ENCODE measurements at regions not wholly inside any gene's neighbourhood (a gene's known extent, or its start where the extent isn't known, plus 50 kb on each side); places are given as distances from the start of the nearest gene placed in this dataset.

- H3K9me3 ChIP-seq: no peaks in the 10 kb centered on the region
- H3K27me3 ChIP-seq (replicated peaks; ENCODE audit: insufficient read depth): no peaks in the 10 kb centered on the region
- TF ChIP-seq, protein P1, sequence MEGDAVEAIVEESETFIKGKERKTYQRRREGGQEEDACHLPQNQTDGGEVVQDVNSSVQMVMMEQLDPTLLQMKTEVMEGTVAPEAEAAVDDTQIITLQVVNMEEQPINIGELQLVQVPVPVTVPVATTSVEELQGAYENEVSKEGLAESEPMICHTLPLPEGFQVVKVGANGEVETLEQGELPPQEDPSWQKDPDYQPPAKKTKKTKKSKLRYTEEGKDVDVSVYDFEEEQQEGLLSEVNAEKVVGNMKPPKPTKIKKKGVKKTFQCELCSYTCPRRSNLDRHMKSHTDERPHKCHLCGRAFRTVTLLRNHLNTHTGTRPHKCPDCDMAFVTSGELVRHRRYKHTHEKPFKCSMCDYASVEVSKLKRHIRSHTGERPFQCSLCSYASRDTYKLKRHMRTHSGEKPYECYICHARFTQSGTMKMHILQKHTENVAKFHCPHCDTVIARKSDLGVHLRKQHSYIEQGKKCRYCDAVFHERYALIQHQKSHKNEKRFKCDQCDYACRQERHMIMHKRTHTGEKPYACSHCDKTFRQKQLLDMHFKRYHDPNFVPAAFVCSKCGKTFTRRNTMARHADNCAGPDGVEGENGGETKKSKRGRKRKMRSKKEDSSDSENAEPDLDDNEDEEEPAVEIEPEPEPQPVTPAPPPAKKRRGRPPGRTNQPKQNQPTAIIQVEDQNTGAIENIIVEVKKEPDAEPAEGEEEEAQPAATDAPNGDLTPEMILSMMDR (IDR thresholded peaks at IDR 0.05): no peak
- H3K27ac ChIP-seq: no peak overlapping the region
- no peak for ATAC-seq (ENCODE audit: insufficient number of reproducible peaks, low FRiP score, low read depth)
- no peaks in the 10 kb centered on the region for H3K4me1 ChIP-seq (ENCODE audit: control insufficient read depth in 1 of 2, low read depth in 2 of 2)
- H3K36me3 ChIP-seq: no peaks in the 10 kb centered on the region
- H3K4me3 ChIP-seq: no peak overlapping the region
- no peak for DNase-seq (ENCODE audit: low spot score)
Observed at GRCh38 chr2:138432971-138433370, 68.6 kb upstream of the SPOPL start.

DNA sequence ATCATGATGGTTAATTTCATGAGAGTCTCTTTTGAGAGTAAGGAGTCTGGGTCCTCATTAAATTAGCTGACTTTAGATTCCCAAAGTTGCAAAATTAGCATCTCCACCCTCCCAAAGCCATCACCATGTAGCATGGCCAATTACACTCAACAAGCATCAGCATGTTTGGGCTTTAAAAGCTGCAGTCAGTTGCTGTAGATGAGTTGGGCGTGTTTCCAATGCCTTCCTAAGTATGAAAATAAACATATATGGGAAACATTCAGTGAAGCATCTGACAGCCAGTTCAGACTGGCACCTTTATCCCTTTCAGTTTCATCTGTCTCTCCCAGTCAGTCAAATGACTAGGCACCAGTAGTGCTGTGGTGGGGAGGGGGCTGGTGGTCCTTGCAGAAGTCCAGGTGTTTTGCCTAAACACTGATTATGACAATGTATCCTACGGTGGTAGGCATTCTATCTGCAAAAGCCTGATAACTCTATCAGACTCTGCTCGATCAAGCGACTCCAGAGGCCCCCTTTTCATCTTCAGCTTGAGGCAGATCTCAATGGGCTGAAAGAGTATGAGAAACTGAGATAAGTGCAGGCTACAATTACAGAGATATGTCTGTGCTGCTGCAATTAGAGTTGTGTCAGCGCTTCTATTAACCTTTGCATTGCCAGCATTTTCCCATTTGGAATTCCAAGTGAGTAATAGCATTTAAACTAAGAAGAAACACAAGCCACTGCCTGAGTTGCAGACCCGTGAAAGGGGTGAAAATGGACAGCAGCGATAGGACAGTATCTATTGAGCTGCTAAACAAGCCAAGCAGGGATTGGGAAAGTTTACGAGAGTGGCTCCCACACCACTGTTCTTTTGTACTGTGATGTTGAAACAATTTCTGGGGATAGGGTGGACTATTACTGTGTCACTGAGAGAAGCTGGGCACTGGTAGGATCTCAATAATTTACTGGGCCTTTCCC lies 67.3 kb upstream of the SPOPL start:
- no peaks in the 10 kb centered on the region for H3K4me1 ChIP-seq (ENCODE audit: control insufficient read depth in 1 of 2, low read depth in 2 of 2)
- TF ChIP-seq, protein P1 (IDR thresholded peaks at IDR 0.05): no peak
- H3K4me3 ChIP-seq: no peak overlapping the region
- H3K27ac ChIP-seq: no peak overlapping the region
- ATAC-seq (ENCODE audit: insufficient number of reproducible peaks, low FRiP score, low read depth) (no peak), DNase-seq (ENCODE audit: low spot score) (no peak)
- H3K9me3 ChIP-seq: no peaks in the 10 kb centered on the region
- no peaks in the 10 kb centered on the region for H3K27me3 ChIP-seq (replicated peaks; ENCODE audit: insufficient read depth)
- no peaks in the 10 kb centered on the region for H3K36me3 ChIP-seq

DNA sequence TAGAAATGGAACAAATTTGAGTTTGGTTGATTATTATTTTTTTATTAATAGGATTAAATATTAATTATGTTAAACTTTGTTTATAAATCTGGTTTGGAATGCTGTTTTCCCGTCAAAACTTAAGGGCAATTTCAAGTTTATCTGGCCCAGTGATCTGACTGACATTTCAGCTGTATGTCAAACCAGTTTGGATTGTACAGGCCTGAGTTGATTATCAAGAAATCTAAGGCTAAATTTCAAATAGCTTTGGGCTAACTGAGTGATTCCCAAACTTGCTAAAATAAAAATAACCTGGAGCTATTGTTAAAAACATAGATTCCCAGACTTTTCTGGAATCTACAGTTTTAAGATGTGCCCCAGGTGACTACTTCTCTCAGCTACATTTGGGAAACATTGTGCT lies 65.9 kb upstream of the SPOPL start:
- no peaks in the 10 kb centered on the region for H3K9me3 ChIP-seq
- ATAC-seq (ENCODE audit: insufficient number of reproducible peaks, low FRiP score, low read depth) (no peak), DNase-seq (ENCODE audit: low spot score) (no peak)
- H3K27ac ChIP-seq: no peak overlapping the region
- H3K4me3 ChIP-seq: no peak overlapping the region
- TF ChIP-seq, protein P1 (IDR thresholded peaks at IDR 0.05): no peak
- no peaks in the 10 kb centered on the region for H3K4me1 ChIP-seq (ENCODE audit: control insufficient read depth in 1 of 2, low read depth in 2 of 2)
- no peaks in the 10 kb centered on the region for H3K36me3 ChIP-seq
- no peaks in the 10 kb centered on the region for H3K27me3 ChIP-seq (replicated peaks; ENCODE audit: insufficient read depth)

DNA sequence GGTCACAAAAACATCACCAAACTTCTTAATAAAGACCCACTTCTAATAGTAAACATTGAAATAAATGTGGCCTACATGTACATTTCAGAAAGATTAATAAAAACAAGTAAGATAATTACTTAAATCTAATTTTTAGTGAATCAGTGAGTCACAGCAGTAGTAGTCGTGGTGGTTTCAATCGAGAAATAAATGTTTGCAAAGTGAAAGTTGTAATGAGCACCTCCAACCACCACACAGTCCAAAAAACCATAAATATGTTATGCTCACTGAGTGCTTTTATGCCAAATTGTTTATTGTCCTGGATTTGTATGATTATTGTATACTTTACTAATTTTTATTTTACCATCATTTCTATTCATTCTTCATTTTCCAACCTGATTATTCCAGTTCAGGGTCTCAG lies 61.8 kb upstream of the SPOPL start:
- no peaks in the 10 kb centered on the region for H3K27me3 ChIP-seq (replicated peaks; ENCODE audit: insufficient read depth)
- ATAC-seq (ENCODE audit: insufficient number of reproducible peaks, low FRiP score, low read depth) (no peak), DNase-seq (ENCODE audit: low spot score) (no peak)
- no peaks in the 10 kb centered on the region for H3K9me3 ChIP-seq
- no peaks in the 10 kb centered on the region for H3K4me1 ChIP-seq (ENCODE audit: control insufficient read depth in 1 of 2, low read depth in 2 of 2)
- H3K4me3 ChIP-seq: no peak overlapping the region
- no peak overlapping the region for H3K27ac ChIP-seq
- H3K36me3 ChIP-seq: no peaks in the 10 kb centered on the region
- TF ChIP-seq, protein P1 (IDR thresholded peaks at IDR 0.05): no peak

- TF ChIP-seq, protein P1 (IDR thresholded peaks at IDR 0.05): no peak
- ATAC-seq (ENCODE audit: insufficient number of reproducible peaks, low FRiP score, low read depth) (no peak), DNase-seq (ENCODE audit: low spot score) (no peak)
- H3K4me1 ChIP-seq (ENCODE audit: control insufficient read depth in 1 of 2, low read depth in 2 of 2): peaks cover 0 to 3% of the 10 kb centered on the region in 2 donors
- H3K36me3 ChIP-seq: no peaks in the 10 kb centered on the region
- no peak overlapping the region for H3K4me3 ChIP-seq
- H3K9me3 ChIP-seq: no peaks in the 10 kb centered on the region
- no peak overlapping the region for H3K27ac ChIP-seq
- H3K27me3 ChIP-seq (replicated peaks; ENCODE audit: insufficient read depth): no peaks in the 10 kb centered on the region
Observed at GRCh38 chr2:138440759-138441158, 60.8 kb upstream of the SPOPL start.
